ENCODE measurements at regions not wholly inside any gene's neighbourhood (a gene's known extent, or its start where the extent isn't known, plus 50 kb on each side); places are given as distances from the start of the nearest gene placed in this dataset.

DNA sequence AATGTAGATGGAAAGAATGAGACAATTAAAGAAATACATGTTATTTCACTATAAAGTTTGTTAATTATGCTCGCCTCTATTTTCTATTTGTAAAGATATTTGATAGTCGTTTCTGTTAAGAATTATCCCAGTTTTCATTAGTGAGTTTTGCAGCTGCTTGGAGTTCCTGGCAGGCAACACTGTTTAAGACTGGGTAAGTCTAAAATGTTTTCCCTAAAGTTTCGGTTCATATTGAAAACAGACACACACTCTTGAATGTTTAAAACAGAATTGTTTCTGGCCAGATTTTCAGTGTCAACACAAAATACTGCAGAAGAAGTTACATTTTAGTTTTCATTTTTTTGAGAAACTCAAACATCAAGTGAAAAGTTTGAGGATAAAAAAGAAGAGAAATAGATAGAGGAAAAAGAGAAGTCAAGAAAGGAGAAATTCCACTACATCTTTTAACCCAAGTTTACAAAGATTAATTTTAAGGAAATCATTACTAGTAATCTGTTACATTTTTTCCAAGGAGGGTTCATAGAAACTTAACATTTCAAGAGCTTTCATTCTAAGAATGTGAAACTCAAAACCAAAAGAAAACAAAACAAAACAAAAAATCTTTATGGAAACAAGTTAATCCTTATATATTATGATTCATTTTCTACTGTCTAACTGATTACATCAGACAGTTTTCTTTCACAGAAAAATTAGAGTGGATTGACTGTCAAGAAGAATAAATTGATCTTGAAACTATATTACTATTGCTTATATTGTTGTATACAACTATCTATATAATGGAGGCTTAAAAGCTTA, 305.5 kb downstream of the FAT4 start:
- TF ChIP-seq, protein P1, sequence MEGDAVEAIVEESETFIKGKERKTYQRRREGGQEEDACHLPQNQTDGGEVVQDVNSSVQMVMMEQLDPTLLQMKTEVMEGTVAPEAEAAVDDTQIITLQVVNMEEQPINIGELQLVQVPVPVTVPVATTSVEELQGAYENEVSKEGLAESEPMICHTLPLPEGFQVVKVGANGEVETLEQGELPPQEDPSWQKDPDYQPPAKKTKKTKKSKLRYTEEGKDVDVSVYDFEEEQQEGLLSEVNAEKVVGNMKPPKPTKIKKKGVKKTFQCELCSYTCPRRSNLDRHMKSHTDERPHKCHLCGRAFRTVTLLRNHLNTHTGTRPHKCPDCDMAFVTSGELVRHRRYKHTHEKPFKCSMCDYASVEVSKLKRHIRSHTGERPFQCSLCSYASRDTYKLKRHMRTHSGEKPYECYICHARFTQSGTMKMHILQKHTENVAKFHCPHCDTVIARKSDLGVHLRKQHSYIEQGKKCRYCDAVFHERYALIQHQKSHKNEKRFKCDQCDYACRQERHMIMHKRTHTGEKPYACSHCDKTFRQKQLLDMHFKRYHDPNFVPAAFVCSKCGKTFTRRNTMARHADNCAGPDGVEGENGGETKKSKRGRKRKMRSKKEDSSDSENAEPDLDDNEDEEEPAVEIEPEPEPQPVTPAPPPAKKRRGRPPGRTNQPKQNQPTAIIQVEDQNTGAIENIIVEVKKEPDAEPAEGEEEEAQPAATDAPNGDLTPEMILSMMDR (IDR thresholded peaks at IDR 0.05) = no peak
- no peak for TF ChIP-seq POLR2A (IDR thresholded peaks at IDR 0.05)
- 49 to 53% methylated on average over 3 of the region's 3 CpGs for WGBS, 2 donors
- intact Hi-C loops (cut with DNase I; ENCODE audit: low total_unique reads) = no loop called here
- no peak for DNase-seq (ENCODE audit: low spot score in 2 of 2)
- H3K4me3 ChIP-seq (ENCODE audit: low read depth, poor library complexity, severe bottlenecking) = no peak overlapping the region

DNA sequence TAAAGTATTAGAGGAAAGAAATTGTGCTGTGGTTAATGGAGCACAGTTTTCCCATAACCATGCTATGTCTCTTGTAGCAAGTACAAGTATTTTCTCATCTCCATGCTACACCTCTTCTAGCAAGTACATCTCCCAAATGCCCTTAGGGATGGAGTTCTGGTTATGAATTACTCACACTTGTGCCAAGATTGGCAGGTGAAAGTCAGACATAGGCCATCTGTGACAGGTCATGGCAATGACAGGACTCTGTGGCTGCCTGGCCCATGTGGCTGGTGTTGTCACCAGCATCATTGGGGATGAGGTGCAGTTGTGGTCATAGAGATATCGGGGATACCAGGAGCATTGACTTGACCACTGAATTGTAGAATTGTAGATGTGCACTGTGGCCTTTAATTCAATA, 310.2 kb downstream of the FAT4 start:
- H3K4me3 ChIP-seq (ENCODE audit: low read depth, poor library complexity, severe bottlenecking) = no peak overlapping the region
- TF ChIP-seq POLR2A (IDR thresholded peaks at IDR 0.05) = no peak
- TF ChIP-seq, protein P1 (IDR thresholded peaks at IDR 0.05) = no peak
- WGBS, 2 donors = 76 to 100% methylated on average over 1 of the region's 1 CpG
- DNase-seq (ENCODE audit: low spot score in 2 of 2) = no peak
- intact Hi-C loops (cut with DNase I; ENCODE audit: low total_unique reads) = no loop called here

DNA sequence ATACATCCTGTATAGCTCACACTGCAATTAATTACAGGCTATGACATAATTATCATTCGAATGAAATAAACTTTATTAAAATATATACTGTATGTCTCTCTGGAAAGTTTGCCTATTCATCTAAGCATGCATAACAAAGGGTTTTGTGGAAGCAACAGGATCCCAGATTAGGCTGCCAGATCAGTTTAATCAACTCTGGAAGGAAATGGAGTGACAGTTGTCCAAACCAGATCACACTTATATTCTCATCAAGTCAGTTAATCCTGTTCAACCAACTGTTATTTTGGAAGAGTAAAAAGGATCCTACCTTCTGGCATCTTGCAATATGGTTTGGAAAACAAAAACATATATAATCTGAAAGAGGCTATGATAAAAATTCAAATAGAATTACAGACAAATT, 312.2 kb downstream of the FAT4 start:
- TF ChIP-seq, protein P1 (IDR thresholded peaks at IDR 0.05) = no peak
- TF ChIP-seq POLR2A (IDR thresholded peaks at IDR 0.05) = no peak
- no peak overlapping the region for H3K4me3 ChIP-seq (ENCODE audit: low read depth, poor library complexity, severe bottlenecking)
- WGBS, 2 donors = 35 to 56% methylated on average over 1 of the region's 1 CpG
- intact Hi-C loops (cut with DNase I; ENCODE audit: low total_unique reads) = no loop called here
- no peak for DNase-seq (ENCODE audit: low spot score in 2 of 2)

DNA sequence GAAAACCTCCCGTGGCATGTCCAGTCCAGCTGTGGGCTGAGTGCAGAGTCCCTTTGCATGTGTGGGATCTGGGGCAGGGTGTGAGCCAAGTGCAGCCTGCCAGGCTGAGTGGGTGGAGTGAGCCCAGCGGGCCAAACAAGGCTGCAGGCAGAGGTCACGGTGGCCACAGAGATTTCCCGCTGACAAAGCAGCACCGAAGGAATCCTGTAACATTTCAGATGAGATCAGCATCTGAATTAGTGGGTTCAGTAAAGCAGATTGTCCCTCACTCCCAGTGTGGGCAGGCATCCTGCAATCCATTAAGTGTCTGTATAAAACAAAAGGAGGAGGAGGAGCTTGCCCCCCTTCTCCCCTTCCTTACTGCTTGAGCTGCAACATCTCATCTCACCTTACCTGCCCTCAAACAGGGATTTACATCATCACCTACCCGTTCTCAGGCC, 324.4 kb downstream of the FAT4 start:
- no peak overlapping the region for H3K4me3 ChIP-seq (ENCODE audit: low read depth, poor library complexity, severe bottlenecking)
- TF ChIP-seq, protein P1 (IDR thresholded peaks at IDR 0.05) = no peak
- TF ChIP-seq POLR2A (IDR thresholded peaks at IDR 0.05) = no peak
- 41 to 50% methylated on average over 6 of the region's 6 CpGs for WGBS, 2 donors
- no peak for DNase-seq (ENCODE audit: low spot score in 2 of 2)
- intact Hi-C loops (cut with DNase I; ENCODE audit: low total_unique reads) = no loop called here

DNA sequence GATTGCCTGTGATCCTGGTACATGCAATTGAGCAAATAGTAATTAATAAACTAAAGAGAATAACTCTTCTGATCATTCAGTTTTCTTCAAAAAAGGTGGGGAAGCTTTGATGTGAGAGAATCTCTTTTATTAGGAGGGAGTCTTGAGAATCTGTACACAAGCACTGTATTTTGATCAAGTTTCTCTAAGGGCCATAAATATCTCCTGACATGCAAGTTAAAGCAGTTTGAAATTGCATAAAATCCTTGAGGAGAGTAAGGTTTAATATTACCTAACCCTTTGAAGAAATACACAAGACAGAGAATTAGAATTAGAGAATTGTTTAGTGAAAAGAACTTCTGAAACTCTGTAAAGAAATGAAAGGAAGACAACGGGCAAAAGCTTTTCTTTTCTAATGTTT, 326.9 kb downstream of the FAT4 start:
- WGBS, 2 donors = 40 to 50% methylated on average over 1 of the region's 1 CpG
- intact Hi-C loops (cut with DNase I; ENCODE audit: low total_unique reads) = no loop called here
- no peak overlapping the region for H3K4me3 ChIP-seq (ENCODE audit: low read depth, poor library complexity, severe bottlenecking)
- no peak for DNase-seq (ENCODE audit: low spot score in 2 of 2)
- TF ChIP-seq, protein P1 (IDR thresholded peaks at IDR 0.05) = no peak
- no peak for TF ChIP-seq POLR2A (IDR thresholded peaks at IDR 0.05)

DNA sequence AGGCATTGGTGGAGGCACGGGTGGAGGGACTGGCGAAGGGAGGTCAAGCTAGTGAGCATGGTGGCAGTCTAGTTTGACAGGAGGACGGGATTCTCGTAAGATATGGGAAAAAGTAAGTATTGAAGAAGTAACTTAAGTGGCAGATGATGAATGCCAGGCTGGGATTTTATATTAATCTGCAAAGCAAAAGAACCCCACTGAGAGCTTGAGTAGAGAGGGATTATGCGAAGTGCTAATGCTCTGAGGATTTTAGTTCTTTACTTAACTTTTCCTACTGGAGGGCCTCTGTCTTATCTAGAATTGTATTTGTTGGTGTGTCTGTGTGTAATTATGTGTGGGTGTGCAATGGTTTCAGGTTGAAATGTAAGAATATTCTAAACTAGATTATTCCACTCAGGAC, 327.9 kb downstream of the FAT4 start:
- intact Hi-C loops (cut with DNase I; ENCODE audit: low total_unique reads) = no loop called here
- no peak overlapping the region for H3K4me3 ChIP-seq (ENCODE audit: low read depth, poor library complexity, severe bottlenecking)
- 73 to 94% methylated on average over 5 of the region's 5 CpGs for WGBS, 2 donors
- TF ChIP-seq, protein P1 (IDR thresholded peaks at IDR 0.05) = no peak
- TF ChIP-seq POLR2A (IDR thresholded peaks at IDR 0.05) = no peak
- DNase-seq (ENCODE audit: low spot score in 2 of 2) = no peak

Data from lower leg skin (tissue), 4 donors.